Activated CD4-positive, alpha-beta T cell treated with anti-CD3 and anti-CD28 coated beads for 48 hours (primary cell): ENCODE measurements at regions not wholly inside any gene's neighbourhood (a gene's known extent, or its start where the extent isn't known, plus 50 kb on each side); places are given as distances from the start of the nearest gene placed in this dataset.

ENCODE experiments used
- DNase-seq: peaks from one replicate; pipeline ENCODE4 v3.0.0-alpha.2; 2020

DNA sequence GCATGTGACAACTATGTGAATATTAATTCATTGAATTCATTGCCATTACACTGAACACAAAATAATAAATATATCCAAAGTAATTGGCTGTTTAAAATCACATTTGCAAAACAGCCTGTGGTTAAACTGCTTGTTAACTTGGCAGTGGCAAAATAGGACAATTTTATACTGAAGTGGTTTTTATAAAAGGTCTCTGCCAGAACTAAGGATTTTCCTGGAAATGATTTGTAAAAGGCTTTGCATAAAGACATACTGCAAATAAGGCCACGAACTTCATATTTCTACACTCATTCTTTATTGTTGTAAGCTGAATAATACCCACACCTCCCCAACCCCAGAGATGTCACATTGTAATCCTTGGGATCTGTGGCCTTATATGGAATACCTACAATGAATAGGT lies 370.3 kb upstream of the RGMB start:
- DNase-seq, result no peak

- no peak for DNase-seq
Observed at GRCh38 chr5:98414938-98415337, 358.5 kb upstream of the RGMB start.

- no peak for DNase-seq
Observed at GRCh38 chr5:98415663-98416062, 357.8 kb upstream of the RGMB start.

- no peak for DNase-seq
Observed at GRCh38 chr5:98416541-98416940, 356.9 kb upstream of the RGMB start.

- DNase-seq, result no peak
Observed at GRCh38 chr5:98419825-98420224, 353.6 kb upstream of the RGMB start.

- DNase-seq, result no peak
Observed at GRCh38 chr5:98424681-98425450, 348.6 kb upstream of the RGMB start.

GRCh38 chr5:98425640-98426039 lies 347.8 kb upstream of the RGMB start:
- no peak for DNase-seq

DNA sequence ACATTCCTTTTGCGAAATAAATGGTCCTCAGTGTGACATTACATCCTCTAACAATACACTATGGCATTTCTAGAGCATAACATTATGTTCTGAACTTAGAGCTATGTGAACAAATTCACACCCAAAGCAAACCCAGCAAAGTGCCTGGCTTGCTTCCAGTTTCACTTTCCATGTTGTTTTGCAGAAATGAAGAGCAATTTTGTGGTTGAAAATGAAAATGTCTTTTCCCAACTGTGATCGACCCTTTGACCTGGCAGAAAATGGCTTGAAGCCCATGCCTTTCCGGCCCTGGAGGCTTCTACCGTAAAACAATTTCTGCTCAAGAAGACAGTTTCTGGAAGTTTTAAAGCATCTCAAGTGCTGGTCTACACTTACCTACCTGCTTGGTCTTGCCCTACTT lies 344.7 kb upstream of the RGMB start:
- DNase-seq, result no peak

GRCh38 chr5:98432378-98432777 lies 341.1 kb upstream of the RGMB start:
- no peak for DNase-seq

- no peak for DNase-seq
Observed at GRCh38 chr5:98433022-98433421, 340.4 kb upstream of the RGMB start.

GRCh38 chr5:98433673-98434072 lies 339.8 kb upstream of the RGMB start:
- DNase-seq, result no peak

GRCh38 chr5:98436667-98437066 lies 336.8 kb upstream of the RGMB start:
- no peak for DNase-seq

GRCh38 chr5:98442448-98442847 lies 331.0 kb upstream of the RGMB start:
- DNase-seq, result no peak

DNA sequence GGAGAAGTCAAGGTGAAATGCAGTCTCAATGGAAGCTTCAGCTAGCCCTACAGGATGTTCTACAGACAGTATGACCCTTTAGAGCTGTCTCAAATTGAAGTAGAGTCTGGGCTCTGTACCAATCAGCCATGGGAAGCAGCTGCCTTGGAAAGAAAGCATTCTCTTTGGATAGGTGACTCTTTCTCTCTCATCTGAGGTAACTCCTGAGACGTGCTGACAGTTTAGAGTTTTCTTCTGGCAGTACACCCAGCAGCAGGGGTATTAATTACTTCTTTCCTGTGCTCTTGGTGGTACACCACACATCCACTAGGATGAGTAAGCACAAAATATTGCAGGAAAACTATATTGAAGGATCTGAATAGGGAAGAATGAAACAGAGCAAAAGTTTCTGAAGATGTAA lies 329.6 kb upstream of the RGMB start:
- no peak for DNase-seq

- no peak for DNase-seq
Observed at GRCh38 chr5:98453296-98453695, 320.2 kb upstream of the RGMB start.

- DNase-seq, result no peak
Observed at GRCh38 chr5:98454407-98454806, 319.1 kb upstream of the RGMB start.

- no peak for DNase-seq
Observed at GRCh38 chr5:98454904-98455303, 318.6 kb upstream of the RGMB start.

DNA sequence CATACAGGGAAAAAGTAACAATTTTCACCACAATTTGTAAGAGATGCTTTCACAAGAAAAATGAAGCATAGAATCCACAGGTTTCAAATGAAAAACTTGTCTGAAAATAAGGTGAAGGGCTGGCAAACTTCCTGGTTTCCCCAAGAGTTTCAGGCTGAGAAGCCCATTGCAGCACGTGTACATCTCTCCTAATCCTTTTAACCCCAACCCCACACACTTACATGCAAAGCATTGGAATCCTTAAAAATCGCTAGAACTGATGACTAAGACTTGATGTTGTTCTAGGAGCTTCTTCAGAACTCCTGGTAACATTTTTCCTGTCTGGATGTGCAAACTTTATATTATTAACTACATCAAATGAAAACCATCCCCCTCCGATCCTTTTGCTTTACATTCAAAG lies 317.8 kb upstream of the RGMB start:
- no peak for DNase-seq

GRCh38 chr5:98458004-98458403 lies 315.5 kb upstream of the RGMB start:
- no peak for DNase-seq

DNA sequence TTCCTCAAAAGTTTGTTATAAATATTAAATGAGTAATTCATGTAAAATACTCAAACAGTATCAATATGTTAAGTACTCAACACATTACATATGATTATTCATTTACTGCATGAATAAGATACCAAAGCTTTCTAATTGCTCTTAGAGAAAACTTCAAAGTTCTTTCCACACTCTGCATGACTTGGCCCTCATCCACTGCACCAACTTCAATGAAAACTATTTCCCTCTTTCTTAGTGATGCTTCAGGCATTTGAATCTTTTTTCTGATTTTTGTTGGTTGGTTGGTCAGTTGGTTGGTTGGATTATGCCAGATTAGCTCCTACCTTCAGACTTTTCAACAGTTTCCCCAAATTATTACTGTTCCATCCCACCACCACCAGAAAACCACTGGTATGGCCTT lies 314.7 kb upstream of the RGMB start:
- DNase-seq, result no peak

DNA sequence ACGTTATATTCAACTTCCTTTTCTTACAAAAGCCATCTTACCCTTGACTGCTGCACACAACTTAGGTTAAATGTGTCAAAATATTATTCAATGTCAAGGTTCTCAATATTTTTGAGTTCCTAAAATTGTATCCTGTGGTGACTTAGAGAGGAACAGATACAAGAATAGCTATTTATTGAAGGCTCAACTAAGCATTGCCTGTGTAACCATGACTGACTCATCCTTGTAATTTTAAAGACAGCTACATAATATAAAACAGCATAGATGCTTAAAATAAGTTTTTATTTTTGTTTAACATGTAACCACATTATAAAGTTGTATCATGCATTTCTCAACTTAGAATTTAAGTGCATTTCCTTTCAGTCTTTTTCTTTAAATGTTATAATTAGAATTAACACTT lies 312.9 kb upstream of the RGMB start:
- no peak for DNase-seq

GRCh38 chr5:98461485-98461884 lies 312.0 kb upstream of the RGMB start:
- no peak for DNase-seq

DNA sequence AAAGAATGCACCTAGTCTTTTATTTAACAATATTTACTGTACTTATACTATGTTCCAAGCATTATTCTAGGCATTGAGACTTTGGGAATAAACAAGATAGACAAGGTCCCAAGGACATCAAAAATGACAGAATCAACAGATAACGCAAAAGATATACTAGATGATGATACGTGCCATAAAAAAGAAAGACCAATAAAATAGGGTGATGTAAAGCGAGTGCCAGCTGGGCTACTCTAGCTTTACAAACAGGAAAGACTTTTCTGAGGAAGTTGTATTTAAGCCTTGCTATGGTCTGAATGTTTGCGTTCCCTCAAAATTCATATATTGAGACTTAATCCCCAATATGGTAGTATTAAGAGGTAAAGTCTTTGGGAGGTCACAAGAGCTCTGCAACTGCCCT lies 310.2 kb upstream of the RGMB start:
- DNase-seq, result no peak

GRCh38 chr5:98463676-98464075 lies 309.8 kb upstream of the RGMB start:
- no peak for DNase-seq

- DNase-seq, result no peak
Observed at GRCh38 chr5:98464737-98465330, 308.6 kb upstream of the RGMB start.
